ENCODE measurements at regions not wholly inside any gene's neighbourhood (a gene's known extent, or its start where the extent isn't known, plus 50 kb on each side); places are given as distances from the start of the nearest gene placed in this dataset.

DNA sequence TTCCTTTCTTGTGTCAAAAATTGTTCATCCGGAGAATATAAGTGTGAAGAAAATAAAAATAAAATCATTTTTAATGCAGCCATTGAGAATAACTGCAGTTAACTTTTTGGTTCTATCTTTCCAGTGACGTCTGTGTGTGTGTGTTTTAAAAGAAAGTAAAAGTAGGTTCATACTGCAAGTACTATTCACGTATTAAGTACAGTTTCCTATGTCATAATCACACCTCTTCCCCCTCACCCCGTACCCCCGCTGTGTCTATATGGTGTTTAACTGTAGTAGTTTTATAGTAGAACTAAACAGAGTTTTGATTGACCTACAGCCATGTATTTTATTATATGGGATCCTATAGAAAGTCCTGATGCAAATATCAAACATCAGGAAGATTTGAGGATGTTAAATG lies 78.5 kb upstream of the CLCN4 start:
- intact Hi-C loops (cut with DNase I) = no loop called here
- H3K9me3 ChIP-seq = no peaks in the 10 kb centered on the region
- H3K36me3 ChIP-seq (ENCODE audit: insufficient read depth in 1 of 2, low read depth in 1 of 2) = peaks cover 0 to 23% of the 10 kb centered on the region in 2 donors
- ATAC-seq (no peak), DNase-seq (no peak)
- 82 to 95% (median 86%) methylated on average over 5 of the region's 5 CpGs for WGBS, 3 donors
- H3K4me1 ChIP-seq = peaks cover under 1% of the 10 kb centered on the region
- no peak overlapping the region for H3K27ac ChIP-seq
- TF ChIP-seq, protein P1, sequence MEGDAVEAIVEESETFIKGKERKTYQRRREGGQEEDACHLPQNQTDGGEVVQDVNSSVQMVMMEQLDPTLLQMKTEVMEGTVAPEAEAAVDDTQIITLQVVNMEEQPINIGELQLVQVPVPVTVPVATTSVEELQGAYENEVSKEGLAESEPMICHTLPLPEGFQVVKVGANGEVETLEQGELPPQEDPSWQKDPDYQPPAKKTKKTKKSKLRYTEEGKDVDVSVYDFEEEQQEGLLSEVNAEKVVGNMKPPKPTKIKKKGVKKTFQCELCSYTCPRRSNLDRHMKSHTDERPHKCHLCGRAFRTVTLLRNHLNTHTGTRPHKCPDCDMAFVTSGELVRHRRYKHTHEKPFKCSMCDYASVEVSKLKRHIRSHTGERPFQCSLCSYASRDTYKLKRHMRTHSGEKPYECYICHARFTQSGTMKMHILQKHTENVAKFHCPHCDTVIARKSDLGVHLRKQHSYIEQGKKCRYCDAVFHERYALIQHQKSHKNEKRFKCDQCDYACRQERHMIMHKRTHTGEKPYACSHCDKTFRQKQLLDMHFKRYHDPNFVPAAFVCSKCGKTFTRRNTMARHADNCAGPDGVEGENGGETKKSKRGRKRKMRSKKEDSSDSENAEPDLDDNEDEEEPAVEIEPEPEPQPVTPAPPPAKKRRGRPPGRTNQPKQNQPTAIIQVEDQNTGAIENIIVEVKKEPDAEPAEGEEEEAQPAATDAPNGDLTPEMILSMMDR (IDR thresholded peaks at IDR 0.05) = no peak
- H3K4me3 ChIP-seq = no peak overlapping the region
- H3K27me3 ChIP-seq (ENCODE audit: insufficient read depth in 3 of 3, low read length in 2 of 3) = no peaks in the 10 kb centered on the region

- H3K9me3 ChIP-seq = no peaks in the 10 kb centered on the region
- peaks cover 3% of the 10 kb centered on the region for H3K4me1 ChIP-seq
- ATAC-seq (no peak), DNase-seq (no peak)
- peaks cover 0 to 23% of the 10 kb centered on the region in 2 donors for H3K36me3 ChIP-seq (ENCODE audit: insufficient read depth in 1 of 2, low read depth in 1 of 2)
- H3K4me3 ChIP-seq = no peak overlapping the region
- H3K27me3 ChIP-seq (ENCODE audit: insufficient read depth in 3 of 3, low read length in 2 of 3) = no peaks in the 10 kb centered on the region
- TF ChIP-seq, protein P1 (IDR thresholded peaks at IDR 0.05) = no peak
- 81 to 86% (median 86%) methylated on average over 7 of the region's 7 CpGs for WGBS, 3 donors
- intact Hi-C loops (cut with DNase I) = no loop called here
- H3K27ac ChIP-seq = no peak overlapping the region
These were observed 77.5 kb upstream of the CLCN4 start for GRCh38 chrX:10079231-10079630.

- Histone ChIP-seq H3K4me3 (no peak overlapping the region), H3K4me1 (peaks cover 3% of the 10 kb centered on the region), H3K27me3 (ENCODE audit: insufficient read depth in 3 of 3, low read length in 2 of 3) (peaks cover 0 to 3% (median 0%) of the 10 kb centered on the region in 3 donors), H3K9me3 (no peaks in the 10 kb centered on the region), H3K27ac (peak overlapping the region; percentile 69), H3K36me3 (ENCODE audit: insufficient read depth in 1 of 2, low read depth in 1 of 2) (peaks cover 0 to 18% of the 10 kb centered on the region in 2 donors)
- intact Hi-C loops (cut with DNase I) = no loop called here
- TF ChIP-seq, protein P1 (IDR thresholded peaks at IDR 0.05) = no peak
- DNase-seq (no peak), ATAC-seq (no peak)
- WGBS, 3 donors = 62 to 75% (median 64%) methylated on average over 2 of the region's 2 CpGs
These were observed 73.0 kb upstream of the CLCN4 start for GRCh38 chrX:10083809-10084208.

DNA sequence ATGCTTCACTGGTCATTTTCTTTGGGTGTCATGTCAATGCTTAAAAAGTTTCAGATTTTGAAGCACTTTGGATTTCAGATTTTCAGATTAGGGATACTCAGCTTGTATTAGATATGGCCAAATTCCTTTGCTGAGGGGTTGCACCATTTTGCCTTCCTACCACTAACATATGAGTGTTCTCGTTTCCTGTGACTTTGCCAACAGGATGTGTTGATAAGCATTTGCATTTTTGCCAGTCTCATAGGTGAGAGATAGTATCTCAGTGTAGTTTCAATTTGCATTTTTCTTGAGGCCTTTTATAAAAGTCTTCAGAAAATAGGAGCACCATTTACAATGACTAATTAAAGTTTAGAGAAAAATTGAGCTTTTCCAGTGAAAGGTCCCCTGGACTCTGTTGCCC lies 71.6 kb upstream of the CLCN4 start:
- Histone ChIP-seq H3K4me3 (no peak overlapping the region), H3K9me3 (no peaks in the 10 kb centered on the region), H3K27ac (no peak overlapping the region), H3K36me3 (ENCODE audit: insufficient read depth in 1 of 2, low read depth in 1 of 2) (peaks cover 0 to 11% of the 10 kb centered on the region in 2 donors), H3K4me1 (peaks cover 3% of the 10 kb centered on the region), H3K27me3 (ENCODE audit: insufficient read depth in 3 of 3, low read length in 2 of 3) (peaks cover 0 to 3% (median 0%) of the 10 kb centered on the region in 3 donors)
- ATAC-seq (no peak), DNase-seq (no peak)
- TF ChIP-seq, protein P1 (IDR thresholded peaks at IDR 0.05) = no peak
- intact Hi-C loops (cut with DNase I) = no loop called here
- WGBS, 3 donors = 57 to 78% (median 61%) methylated on average over 1 of the region's 1 CpG

GRCh38 chrX:10086676-10087075 lies 70.1 kb upstream of the CLCN4 start:
- no peaks in the 10 kb centered on the region for H3K9me3 ChIP-seq
- peaks cover 3% of the 10 kb centered on the region for H3K4me1 ChIP-seq
- DNase-seq = no peak
- H3K27ac ChIP-seq = no peak overlapping the region
- TF ChIP-seq, protein P1 (IDR thresholded peaks at IDR 0.05) = no peak
- 55 to 60% (median 59%) methylated on average over 8 of the region's 8 CpGs for WGBS, 3 donors
- intact Hi-C loops (cut with DNase I) = no loop called here
- peaks cover 0 to 3% (median 0%) of the 10 kb centered on the region in 3 donors for H3K27me3 ChIP-seq (ENCODE audit: insufficient read depth in 3 of 3, low read length in 2 of 3)
- H3K4me3 ChIP-seq = no peak overlapping the region
- H3K36me3 ChIP-seq (ENCODE audit: insufficient read depth in 1 of 2, low read depth in 1 of 2) = peaks cover 0 to 9% of the 10 kb centered on the region in 2 donors
- no peak for ATAC-seq
